GM15510 (cell line): ENCODE measurements at regions not wholly inside any gene's neighbourhood (a gene's known extent, or its start where the extent isn't known, plus 50 kb on each side); places are given as distances from the start of the nearest gene placed in this dataset.

Experiments
- POLR2A ChIP-seq: IDR thresholded peaks from 3 replicates; pipeline ENCODE4 v1.6.1; 2011; ENCODE audit warnings: borderline replicate concordance; ENCODE audit not compliant: insufficient read length; ENCODE audit errors: extremely low read depth

DNA sequence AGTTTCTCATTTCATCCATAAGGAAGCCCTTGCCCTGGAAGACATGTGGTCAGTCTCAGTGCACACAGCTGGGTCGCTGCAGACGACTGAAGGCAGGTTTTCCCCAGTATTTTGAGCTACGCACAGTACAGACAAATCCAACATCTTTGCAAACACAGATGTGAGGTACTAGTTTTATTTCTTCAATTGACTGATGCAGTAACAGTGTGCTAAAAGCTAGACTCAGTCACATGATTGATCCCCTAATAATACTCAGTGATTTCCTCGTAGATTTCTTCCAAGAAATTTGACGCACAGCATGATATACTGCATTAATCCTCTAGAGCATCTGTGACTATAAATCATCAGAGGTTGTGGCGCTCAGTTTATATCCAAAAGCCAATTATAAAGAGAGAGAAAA lies 346.1 kb downstream of the DIRAS2 start:
- TF ChIP-seq POLR2A = no peak

DNA sequence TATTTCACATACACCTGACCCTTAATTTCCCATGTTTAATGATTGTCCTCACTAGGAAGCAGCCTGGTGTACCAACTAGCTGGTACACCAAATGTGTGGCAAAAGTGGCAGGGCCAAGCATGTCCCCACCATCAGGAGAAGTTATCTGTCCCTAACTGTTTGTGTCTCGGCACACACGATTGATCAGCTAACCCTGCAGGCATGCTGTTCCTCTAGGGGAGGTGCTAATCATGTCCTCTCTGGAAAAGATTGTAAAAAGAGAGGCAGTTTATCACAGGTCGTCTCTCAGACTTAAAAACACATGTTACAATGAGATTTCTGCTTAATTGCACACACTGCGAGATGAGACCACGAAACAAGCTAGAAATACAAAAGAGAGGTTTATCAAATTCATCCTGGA lies 342.7 kb downstream of the DIRAS2 start:
- no peak for TF ChIP-seq POLR2A

DNA sequence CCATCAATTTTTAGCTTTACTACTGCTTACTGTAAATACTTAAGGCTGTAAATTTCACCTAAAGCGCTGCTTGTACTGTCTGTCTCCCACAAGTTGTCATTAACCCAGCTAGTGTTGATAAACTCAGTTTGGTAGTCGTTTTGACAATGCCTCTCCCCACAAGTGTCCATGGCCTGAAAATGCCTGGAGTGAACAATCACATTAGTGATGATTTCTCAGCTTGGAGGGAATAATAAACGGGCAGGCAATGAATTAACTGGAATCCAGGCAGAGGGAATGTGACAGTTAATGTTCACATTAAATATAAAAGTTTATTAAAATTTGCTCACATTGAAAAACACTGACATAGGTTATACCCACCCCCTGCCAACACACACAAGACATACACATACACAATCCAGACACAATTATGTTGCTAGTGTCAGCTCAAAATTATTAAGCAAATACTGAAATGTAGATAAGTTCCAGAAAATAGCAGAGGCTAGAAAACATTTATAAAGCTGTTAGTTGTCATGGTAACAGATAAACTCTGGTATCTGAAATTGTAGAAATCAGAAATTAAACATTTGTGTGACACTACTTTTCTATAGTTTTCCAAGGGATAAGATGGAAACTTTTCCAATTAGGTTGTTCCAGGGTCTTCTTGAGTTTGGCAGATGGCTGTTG lies 341.9 kb downstream of the DIRAS2 start:
- no peak for TF ChIP-seq POLR2A

DNA sequence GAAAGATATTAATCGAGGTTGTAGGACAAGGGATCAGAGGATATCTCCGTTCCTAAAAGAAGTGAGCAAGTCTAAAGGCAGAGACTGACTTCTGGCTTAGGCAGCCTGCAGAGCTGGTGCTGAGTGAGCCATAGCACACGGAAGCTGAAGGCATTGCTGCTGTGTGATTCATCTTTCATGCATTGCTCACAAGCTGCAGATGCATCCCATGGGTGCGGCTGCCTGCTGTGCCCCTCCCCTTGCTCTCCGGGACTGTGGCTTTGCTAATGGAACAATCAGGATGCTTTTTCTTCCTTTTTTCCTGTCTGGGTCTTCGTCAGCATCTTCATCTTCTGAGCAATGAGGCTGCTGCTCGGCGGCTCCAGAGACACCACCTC lies 341.4 kb downstream of the DIRAS2 start:
- no peak for TF ChIP-seq POLR2A

DNA sequence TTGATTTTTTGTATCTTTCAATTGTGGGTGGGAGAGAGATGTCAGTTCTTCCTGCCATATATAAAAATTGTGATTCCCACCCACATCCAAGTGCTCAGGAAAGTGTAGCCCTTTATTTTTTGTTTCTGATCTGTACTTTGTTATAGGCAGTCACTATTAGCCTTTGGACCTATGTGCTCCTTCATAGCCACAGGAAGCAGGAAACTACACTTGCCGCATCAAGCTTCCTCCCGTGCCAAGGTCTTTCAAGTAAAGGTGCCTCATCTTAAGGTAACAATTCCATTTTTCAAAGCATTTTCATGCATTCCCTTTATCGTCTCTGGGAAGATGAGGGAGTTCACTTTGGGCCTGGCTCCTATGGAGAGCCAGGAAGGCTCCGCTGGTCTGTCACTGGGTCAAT lies 339.0 kb downstream of the DIRAS2 start:
- no peak for TF ChIP-seq POLR2A

DNA sequence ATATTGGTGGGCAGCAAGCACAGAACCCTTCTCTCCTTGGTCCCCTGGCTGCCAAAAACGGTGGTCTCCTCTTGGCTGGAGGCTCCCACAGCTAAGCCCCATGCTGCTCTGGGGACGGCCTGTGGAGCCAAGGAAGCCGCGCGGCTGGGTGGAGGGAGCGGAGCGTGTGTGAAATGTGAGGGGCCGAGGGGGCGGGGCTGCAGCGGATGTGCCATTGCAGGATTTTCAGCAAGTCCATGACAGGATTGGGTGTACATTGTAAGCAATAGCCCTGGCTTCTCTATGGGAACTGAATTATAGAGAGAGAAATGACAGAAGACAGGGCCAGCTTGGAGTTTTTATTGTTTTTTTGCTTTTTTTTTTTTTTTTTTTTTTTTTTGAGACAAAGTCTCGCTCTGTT lies 336.5 kb downstream of the DIRAS2 start:
- TF ChIP-seq POLR2A = no peak

DNA sequence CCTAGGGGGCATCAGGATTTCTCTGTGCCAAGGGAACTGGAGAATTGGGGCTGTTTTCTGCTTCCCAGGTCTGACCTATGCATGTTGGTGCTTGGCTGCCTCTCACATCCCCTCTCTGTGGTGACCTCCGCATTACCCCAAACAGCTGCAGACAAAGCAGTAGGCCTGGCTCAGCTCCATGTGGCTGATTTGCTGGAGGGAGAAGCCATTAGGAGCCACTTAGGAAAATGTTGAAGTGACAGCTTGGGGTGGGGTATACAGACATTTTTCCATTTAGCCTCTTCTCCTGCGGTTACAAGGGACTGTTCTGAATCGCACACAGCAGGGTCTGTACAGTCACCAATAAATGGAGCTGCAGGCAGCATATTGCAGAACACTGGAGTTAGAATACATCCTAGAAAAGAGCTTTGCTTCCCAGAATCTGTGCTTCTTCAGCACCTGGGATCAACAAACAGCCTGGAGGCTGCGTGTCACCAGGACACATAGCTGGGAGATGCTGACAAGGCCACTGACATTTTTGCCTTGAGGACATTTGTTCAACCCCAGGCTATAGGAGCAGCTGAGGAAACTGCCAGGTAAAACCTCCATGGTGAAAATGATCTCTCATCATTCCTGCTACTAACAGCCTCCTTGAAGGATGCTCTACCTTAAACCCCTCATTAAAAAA lies 335.3 kb downstream of the DIRAS2 start:
- no peak for TF ChIP-seq POLR2A

DNA sequence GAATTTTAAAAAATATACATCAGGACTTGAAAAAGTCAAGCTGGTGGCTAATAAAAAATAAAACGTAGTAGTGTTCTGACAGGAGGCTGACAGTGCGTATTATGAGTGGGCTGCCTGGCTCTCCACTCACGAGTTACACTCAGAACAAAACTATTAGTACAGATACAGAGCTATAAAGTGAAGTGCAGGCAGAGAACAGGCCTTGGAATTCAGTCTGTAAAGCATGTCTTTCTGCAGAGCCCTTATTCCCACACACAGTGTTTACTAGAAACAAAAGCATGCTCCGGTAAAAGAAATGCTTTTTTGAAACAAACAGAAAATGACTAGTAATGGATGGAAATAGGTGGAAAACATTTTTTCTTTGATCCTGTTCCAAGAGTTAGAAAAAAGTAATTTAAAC lies 334.7 kb downstream of the DIRAS2 start:
- TF ChIP-seq POLR2A = no peak

DNA sequence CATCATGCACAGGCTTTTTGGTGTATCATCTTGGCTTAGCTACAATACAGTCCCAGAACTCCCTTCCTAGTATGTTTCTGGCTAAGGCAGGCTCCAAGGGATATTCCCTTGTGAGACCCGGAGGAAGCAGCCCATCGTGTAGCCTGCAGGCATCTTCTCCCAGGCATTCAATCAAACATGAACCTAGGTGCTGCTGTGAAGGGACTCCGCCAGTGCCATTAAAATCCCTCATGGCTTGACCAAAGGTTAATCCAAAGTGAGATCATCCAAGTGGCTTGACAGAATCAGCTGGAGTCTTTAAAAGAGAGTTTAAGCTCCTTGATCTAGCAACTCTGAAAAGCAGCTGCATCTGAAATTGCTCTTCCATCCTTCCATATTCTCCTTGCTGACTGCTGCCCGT lies 333.9 kb downstream of the DIRAS2 start:
- TF ChIP-seq POLR2A = no peak

DNA sequence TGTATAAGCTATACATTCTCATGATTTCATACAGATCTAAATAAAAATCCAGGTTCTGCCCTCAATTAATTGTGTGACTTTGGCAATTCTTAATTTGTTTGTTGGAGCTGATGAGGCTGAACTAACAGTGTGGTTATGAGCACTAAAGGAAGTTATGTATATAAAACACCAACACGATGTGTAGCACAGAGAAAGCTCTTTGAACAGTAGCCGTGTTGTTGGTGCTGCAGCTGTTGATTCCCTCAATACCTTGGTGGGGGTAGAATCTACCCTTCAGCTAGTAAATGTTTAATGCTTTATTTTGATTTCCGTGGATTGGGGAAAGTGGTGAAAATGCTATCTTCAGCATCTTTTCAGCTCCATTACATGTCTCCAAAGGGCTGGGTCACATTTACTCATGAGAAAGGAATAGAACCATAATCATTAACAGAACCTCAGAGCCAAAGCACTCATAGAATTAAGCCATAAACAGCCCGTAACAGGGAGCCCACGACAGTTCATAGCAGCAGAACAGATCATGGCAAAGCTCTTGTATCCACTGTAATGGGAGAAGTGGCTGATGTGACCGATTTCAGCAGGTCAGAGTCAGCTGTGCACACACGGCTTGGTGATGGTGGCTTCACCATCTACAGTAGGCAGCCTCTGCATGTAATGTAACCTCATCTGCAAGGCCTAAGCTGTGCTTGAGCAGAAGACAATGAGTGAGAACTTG lies 332.7 kb downstream of the DIRAS2 start:
- TF ChIP-seq POLR2A = no peak

DNA sequence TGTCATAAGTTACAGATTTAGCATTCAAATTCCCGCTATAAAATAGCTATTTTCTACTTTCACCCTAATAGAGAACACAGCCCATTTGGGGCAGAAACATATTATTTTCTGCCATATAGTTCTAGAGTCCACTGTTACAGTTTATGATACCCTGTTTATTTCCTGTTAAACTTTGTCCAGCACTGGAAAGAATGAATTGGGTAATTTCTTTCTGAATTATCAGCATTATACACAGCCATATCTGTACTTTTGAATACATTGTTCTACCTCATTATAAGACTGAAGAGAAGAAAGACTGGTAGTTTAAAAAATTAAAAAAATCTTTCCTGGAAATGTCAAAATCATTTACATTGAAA lies 332.1 kb downstream of the DIRAS2 start:
- no peak for TF ChIP-seq POLR2A

DNA sequence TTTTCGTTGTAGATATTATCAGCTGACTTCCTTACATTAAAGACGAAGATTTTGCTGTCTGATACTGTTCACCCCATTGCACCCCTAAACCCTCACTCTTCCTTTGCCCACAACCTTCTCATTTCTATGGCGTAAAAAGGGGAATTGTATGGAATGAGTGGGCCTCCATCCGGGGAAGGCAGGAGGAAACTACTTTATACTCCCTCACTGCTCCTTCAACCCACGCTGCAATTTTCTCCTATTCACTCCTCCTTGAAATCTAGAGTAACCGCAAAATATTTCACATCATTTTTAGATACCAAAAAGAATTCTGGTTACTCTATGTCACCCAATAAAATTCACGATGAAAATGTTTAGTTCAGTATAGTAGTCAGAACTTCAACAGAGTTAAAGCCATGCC lies 330.8 kb downstream of the DIRAS2 start:
- TF ChIP-seq POLR2A = no peak

DNA sequence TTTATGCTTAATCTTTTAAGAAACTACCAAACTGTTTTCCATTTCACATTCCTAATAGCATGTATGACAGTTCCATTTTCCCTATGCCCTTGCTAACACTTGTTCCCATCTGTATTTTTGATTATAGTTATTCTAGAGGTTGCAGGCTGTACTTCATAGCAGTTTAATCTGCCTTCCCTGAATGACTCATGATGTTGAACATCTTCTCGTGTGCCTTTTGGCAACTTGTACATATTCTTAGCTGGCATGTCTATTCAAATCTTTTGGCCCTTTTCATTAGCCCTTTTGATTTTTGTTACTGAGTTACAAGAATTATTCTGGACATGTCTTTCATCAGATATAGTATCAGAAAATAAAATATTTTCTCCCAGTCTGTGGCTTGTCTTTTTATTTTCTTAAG lies 320.3 kb downstream of the DIRAS2 start:
- TF ChIP-seq POLR2A = no peak

DNA sequence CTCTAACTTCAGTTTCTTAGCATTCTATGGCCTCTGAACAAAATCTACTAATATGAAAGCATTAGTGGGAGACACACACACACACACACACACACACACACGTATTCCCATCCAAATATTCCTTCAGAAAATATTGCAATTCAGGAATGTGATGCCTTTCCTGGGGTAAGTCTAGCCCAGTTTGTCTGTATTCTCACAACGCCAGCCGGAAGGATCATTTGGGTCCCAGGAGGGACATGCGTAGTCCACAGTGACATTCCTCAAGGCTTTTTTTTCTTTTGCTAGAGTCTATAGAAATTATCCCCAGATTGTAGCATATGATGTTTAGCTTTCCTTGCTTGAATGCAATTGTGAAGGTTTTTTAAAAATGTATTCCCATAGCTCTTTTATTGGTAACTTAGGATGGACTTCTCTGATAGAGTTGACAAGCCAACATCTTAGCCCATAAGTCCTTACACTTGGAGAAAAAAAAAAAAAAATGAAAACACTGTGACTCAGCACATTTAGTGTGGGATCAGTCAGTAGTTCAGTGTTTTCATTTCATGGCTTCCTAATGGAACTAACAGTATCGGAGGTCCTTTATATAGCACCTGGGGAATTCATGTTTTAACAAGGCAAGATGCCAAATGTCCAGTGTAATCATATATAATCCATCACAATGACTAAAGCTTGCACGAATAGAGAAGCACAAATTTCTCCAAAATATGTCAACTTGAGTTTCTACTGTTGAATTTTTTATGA lies 316.5 kb downstream of the DIRAS2 start:
- TF ChIP-seq POLR2A = no peak

DNA sequence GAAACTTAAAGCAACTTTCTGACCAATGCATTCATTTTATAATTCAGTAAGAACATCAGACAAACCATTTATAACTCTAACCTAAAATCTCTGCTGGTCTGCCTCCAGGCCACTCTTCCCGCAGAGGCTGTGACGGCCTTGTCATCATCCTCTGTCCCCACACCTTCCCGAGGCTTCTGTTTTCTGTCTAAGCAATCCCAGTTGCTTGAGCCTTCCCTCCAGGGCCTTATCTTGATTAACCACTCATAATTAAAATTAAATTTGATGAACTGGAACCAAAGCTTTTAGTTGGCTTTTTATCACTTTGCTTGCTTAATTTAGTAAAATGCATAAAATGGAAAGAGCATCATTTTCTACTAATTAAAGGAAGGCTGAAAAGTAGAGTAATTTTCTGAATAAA lies 312.4 kb downstream of the DIRAS2 start:
- no peak for TF ChIP-seq POLR2A

DNA sequence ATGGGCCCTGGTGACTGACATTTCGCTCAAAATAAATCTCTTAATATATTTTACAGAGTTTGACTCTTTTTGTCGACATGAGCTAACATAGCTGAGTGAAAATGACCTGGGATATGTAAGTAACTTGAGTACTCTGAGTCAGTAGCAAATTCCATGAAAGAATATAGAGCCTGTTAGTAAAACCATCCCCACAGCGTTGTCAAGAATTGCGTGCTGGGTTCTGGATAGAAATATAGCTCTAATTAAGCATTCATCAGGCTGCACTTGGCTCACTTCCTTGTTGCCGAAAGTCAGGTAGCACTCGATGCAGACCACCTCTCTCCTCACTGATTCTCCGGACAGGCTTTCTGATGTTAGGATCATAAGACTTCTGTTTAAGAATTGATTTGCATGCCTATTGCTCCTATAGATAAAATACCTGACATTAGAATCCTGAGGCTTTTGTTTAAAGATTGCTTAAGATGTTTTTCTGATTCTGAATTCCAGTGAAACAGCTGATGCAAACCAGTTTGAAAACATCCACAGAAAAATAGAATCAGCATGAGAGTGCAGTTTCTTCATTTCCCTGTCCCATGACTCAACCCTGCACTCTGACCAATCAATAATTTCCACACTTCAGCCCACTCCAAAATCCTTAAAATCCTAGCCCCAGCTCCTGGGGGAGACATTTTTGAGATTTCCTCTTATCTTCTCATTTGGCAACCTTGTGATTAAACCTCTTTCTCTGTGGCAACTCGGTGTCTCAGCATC lies 310.6 kb downstream of the DIRAS2 start:
- TF ChIP-seq POLR2A = no peak

DNA sequence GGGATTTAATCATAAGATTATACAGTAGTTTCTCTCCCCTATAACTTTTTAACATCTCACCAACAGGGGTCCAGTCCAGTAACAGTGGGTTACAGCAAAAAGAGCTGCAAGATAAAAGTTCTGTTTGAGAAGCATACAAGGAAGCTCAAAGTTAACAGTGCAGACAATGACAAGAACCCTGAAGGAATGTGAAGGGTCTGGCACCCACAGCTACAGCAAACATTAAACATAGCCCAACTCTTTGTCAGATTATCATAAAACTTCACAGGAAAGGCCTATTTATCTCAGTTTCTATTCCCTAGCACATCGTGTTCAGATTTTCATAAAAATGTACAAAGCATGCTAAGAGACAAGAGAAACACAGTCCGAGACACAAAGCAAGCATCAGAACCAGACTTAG lies 309.4 kb downstream of the DIRAS2 start:
- no peak for TF ChIP-seq POLR2A
